22Rv1 (cell line): ENCODE measurements at regions not wholly inside any gene's neighbourhood (a gene's known extent, or its start where the extent isn't known, plus 50 kb on each side); places are given as distances from the start of the nearest gene placed in this dataset.

Experiments used
- H3K27ac ChIP-seq: fragments of 450-650 bp; 2 replicates; pipeline ENCODE4 v1.5.1; 2017
- CTCF ChIP-seq: fragments of 450-650 bp; IDR thresholded peaks from 2 replicates; pipeline ENCODE4 v1.5.1; 2017; ENCODE audit warnings: mild to moderate bottlenecking
- ZFX ChIP-seq: fragments of 450-650 bp; IDR thresholded peaks from 2 replicates; pipeline ENCODE4 v1.6.1; 2017; ENCODE audit warnings: antibody characterized with exemption, borderline replicate concordance

GRCh38 chrX:26070882-26071281 lies 67.3 kb upstream of the MAGEB18 start:
- no peak for TF ChIP-seq ZFX
- no peak for TF ChIP-seq CTCF
- no peak overlapping the region for H3K27ac ChIP-seq

- H3K27ac ChIP-seq: no peak overlapping the region
- no peak for TF ChIP-seq CTCF
- TF ChIP-seq ZFX: no peak
Observed at GRCh38 chrX:26071618-26072017, 66.5 kb upstream of the MAGEB18 start.

GRCh38 chrX:26083093-26083492 lies 55.0 kb upstream of the MAGEB18 start:
- no peak overlapping the region for H3K27ac ChIP-seq
- no peak for TF ChIP-seq CTCF
- no peak for TF ChIP-seq ZFX
